Activated naive CD4-positive, alpha-beta T cell treated with Interleukin-2 at 50 U/mL for 16 hours (primary cell): ENCODE measurements at regions not wholly inside any gene's neighbourhood (a gene's known extent, or its start where the extent isn't known, plus 50 kb on each side); places are given as distances from the start of the nearest gene placed in this dataset.

Experiments used
- DNase-seq: peaks from one replicate; pipeline ENCODE4 v3.0.0-alpha.2; 2020

- DNase-seq = no peak
Observed at GRCh38 chr12:67797753-67798152, 149.2 kb downstream of the DYRK2 start.

GRCh38 chr12:67798768-67799167, 150.2 kb downstream of the DYRK2 start:
- DNase-seq = no peak

- no peak for DNase-seq
Observed at GRCh38 chr12:67802731-67803130, 154.2 kb downstream of the DYRK2 start.

- DNase-seq = no peak
Observed at GRCh38 chr12:67803278-67803993, 154.9 kb downstream of the DYRK2 start.

GRCh38 chr12:67804168-67804567, 155.6 kb downstream of the DYRK2 start:
- DNase-seq = peak; percentile 59

GRCh38 chr12:67807814-67808213, 159.3 kb downstream of the DYRK2 start:
- DNase-seq = no peak

- no peak for DNase-seq
Observed at GRCh38 chr12:67810166-67810565, 161.6 kb downstream of the DYRK2 start.

GRCh38 chr12:67811437-67812361, 163.2 kb downstream of the DYRK2 start:
- no peak for DNase-seq

GRCh38 chr12:67813456-67813904, 164.9 kb downstream of the DYRK2 start:
- no peak for DNase-seq

- DNase-seq = no peak
Observed at GRCh38 chr12:67816269-67816668, 167.7 kb downstream of the DYRK2 start.

GRCh38 chr12:67818459-67818903, 169.9 kb downstream of the DYRK2 start:
- no peak for DNase-seq

GRCh38 chr12:67819902-67820301, 169.3 kb upstream of the IFNG-AS1 start:
- no peak for DNase-seq

- DNase-seq = no peak
Observed at GRCh38 chr12:67820694-67821093, 168.6 kb upstream of the IFNG-AS1 start.

- DNase-seq = no peak
Observed at GRCh38 chr12:67822826-67823225, 166.4 kb upstream of the IFNG-AS1 start.

GRCh38 chr12:67826148-67826547, 163.1 kb upstream of the IFNG-AS1 start:
- DNase-seq = no peak

- DNase-seq = no peak
Observed at GRCh38 chr12:67826946-67827720, 162.1 kb upstream of the IFNG-AS1 start.

GRCh38 chr12:67827820-67828383, 161.3 kb upstream of the IFNG-AS1 start:
- DNase-seq = peak; percentile 70

GRCh38 chr12:67829896-67830295, 159.4 kb upstream of the IFNG-AS1 start:
- DNase-seq = no peak

- no peak for DNase-seq
Observed at GRCh38 chr12:67832155-67832554, 157.1 kb upstream of the IFNG-AS1 start.

- DNase-seq = no peak
Observed at GRCh38 chr12:67833602-67834001, 155.6 kb upstream of the IFNG-AS1 start.

- DNase-seq = no peak
Observed at GRCh38 chr12:67837876-67838275, 151.4 kb upstream of the IFNG-AS1 start.

GRCh38 chr12:67842124-67842523, 147.1 kb upstream of the IFNG-AS1 start:
- DNase-seq = no peak

- DNase-seq = no peak
Observed at GRCh38 chr12:67843257-67843656, 146.0 kb upstream of the IFNG-AS1 start.
